HepG2 (cell line): ENCODE measurements at regions not wholly inside any gene's neighbourhood (a gene's known extent, or its start where the extent isn't known, plus 50 kb on each side); places are given as distances from the start of the nearest gene placed in this dataset.

Experiments
- ATAC-seq: fragments of 200-7000 bp; cut with Tn5 transposase; 3 replicates; pipeline ENCODE4 v1.9.1; 2020; ENCODE audit warnings: mild to moderate bottlenecking, moderate library complexity
- BruUV-seq: library from RNA; stranded (reverse); fragments of 400-500 nt; replicated peaks from 2 replicates; lab custom pipeline; 2021; lab: Mats Ljungman, UMichigan
- CTCF ChIA-PET: fragments of 300-600 bp; formaldehyde crosslinking; extraction: SDS; loops from one replicate; lab custom pipeline; 2021; ENCODE audit warnings: low total read pairs, inconsistent platforms, low intra/inter-chr PET ratio; lab: Yijun Ruan, JAX
- POLR2A ChIA-PET: fragments of 350-600 bp; sonication (Branson Sonifier 250); formaldehyde crosslinking; loops from one replicate; lab custom pipeline; 2020; ENCODE audit warnings: antibody characterized with exemption, inconsistent platforms; lab: Yijun Ruan, JAX
- DNase-seq: peaks from one replicate; pipeline ENCODE4 v3.0.0-alpha.2; 2015; ENCODE audit warnings: low spot score
- FAIRE-seq: peaks from 3 replicates; lab custom pipeline; 2011; peaks lifted over from hg19 to GRCh38; lab: Jason Lieb, UNC
- H2AFZ ChIP-seq: one replicate; pipeline ENCODE4 v1.6.1; 2011; ENCODE audit warnings: low read length, inconsistent platforms
- H3K27ac ChIP-seq: fragments of 300-600 bp; 3 replicates; pipeline ENCODE4 v1.8.0; 2011; ENCODE audit warnings: mixed run types, mild to moderate bottlenecking, mixed read lengths, low read length, inconsistent platforms; ENCODE audit not compliant: insufficient read depth; ENCODE audit errors: extremely low read length
- H3K27me3 ChIP-seq, 2 experiments: fragments of 200-600 bp in 1 of 2; 2 replicates in 1 of 2; 3 replicates in 1 of 2; pipeline versions ENCODE4 v1.6.0 to v1.8.0; 2011; ENCODE audit warnings: low read length in 2 of 2, mild to moderate bottlenecking in 2 of 2, moderate library complexity in 2 of 2, inconsistent platforms in 1 of 2; ENCODE audit not compliant: insufficient read depth in 2 of 2, control insufficient read depth in 1 of 2
- H3K36me3 ChIP-seq, 2 experiments: fragments of 200-600 bp in 1 of 2; replicated peaks in 1 of 2; 2 replicates in 1 of 2; 3 replicates in 1 of 2; pipeline versions ENCODE4 v1.5.1 to v1.8.0; 2011; ENCODE audit warnings: low read length in 2 of 2, inconsistent platforms in 1 of 2; ENCODE audit not compliant: insufficient read depth in 2 of 2, control insufficient read depth in 1 of 2
- H3K4me1 ChIP-seq: 2 replicates; pipeline ENCODE4 v1.5.1; 2012; ENCODE audit warnings: low read length, inconsistent platforms; ENCODE audit not compliant: insufficient read depth
- H3K4me2 ChIP-seq: 2 replicates; pipeline ENCODE4 v1.6.0; 2011; ENCODE audit warnings: low read depth, low read length, inconsistent platforms
- H3K4me3 ChIP-seq, 3 experiments: fragments of 200-600 bp in 1 of 3; sonication (generic), shearing (Covaris generic) in 1 of 3; replicated peaks in 1 of 3; 2 replicates each; pipeline ENCODE4 v1.5.1; 2011 to 2016; ENCODE audit warnings: low read length in 3 of 3, inconsistent platforms in 2 of 3, low read depth in 2 of 3, mild to moderate bottlenecking in 2 of 3, control low read depth in 1 of 3, mixed read lengths in 1 of 3; ENCODE audit not compliant: insufficient read depth in 1 of 3
- H3K79me2 ChIP-seq: one replicate; pipeline ENCODE4 v1.6.1; 2011; ENCODE audit warnings: low read length, inconsistent platforms; ENCODE audit not compliant: insufficient read depth
- H3K9ac ChIP-seq: 2 replicates; pipeline ENCODE4 v1.6.0; 2011; ENCODE audit warnings: mild to moderate bottlenecking, low read depth, low read length, inconsistent platforms; ENCODE audit not compliant: insufficient read depth
- H3K9me3 ChIP-seq: 2 replicates; pipeline ENCODE4 v1.5.1; 2012; ENCODE audit warnings: mild to moderate bottlenecking, low read length
- H4K20me1 ChIP-seq: 2 replicates; pipeline ENCODE4 v1.6.0; 2011; ENCODE audit warnings: inconsistent platforms, mild to moderate bottlenecking, low read length, moderate library complexity; ENCODE audit not compliant: insufficient read depth
- ATAD3A ChIP-seq: sonication (generic); formaldehyde crosslinking; IDR thresholded peaks from 2 replicates; pipeline ENCODE4 v1.4.0; 2020; ENCODE audit warnings: missing genetic modification reagents
- ETV6 ChIP-seq: sonication (generic); formaldehyde crosslinking; conservative IDR thresholded peaks from 2 replicates; pipeline ENCODE4 v1.4.0; 2020; ENCODE audit warnings: missing genetic modification reagents
- GATAD1 ChIP-seq: IDR thresholded peaks from 2 replicates; pipeline ENCODE4 v1.6.1; 2016; ENCODE audit warnings: missing genetic modification reagents, missing compliant biosample characterization
- NCOA2 ChIP-seq: sonication (generic); formaldehyde crosslinking; IDR thresholded peaks from 2 replicates; pipeline ENCODE4 v1.8.0; 2022; ENCODE audit warnings: inconsistent platforms
- PRDM4 ChIP-seq: sonication (generic); formaldehyde crosslinking; IDR thresholded peaks from 2 replicates; pipeline ENCODE4 v1.9.0; 2021; ENCODE audit warnings: missing genetic modification reagents, borderline replicate concordance
- RAD51 ChIP-seq: fragments of 450-650 bp; IDR thresholded peaks from 2 replicates; pipeline ENCODE4 v1.6.1; 2016; ENCODE audit warnings: borderline replicate concordance
- RBFOX2 ChIP-seq: fragments of 200-400 bp; formaldehyde crosslinking; IDR thresholded peaks from 2 replicates; pipeline ENCODE4 v1.6.1; 2017; ENCODE audit warnings: low read depth, mild to moderate bottlenecking, low read length
- SIX1 ChIP-seq: sonication (generic); formaldehyde crosslinking; IDR thresholded peaks from 2 replicates; pipeline ENCODE4 v1.4.0; 2020; ENCODE audit warnings: missing genetic modification reagents, borderline replicate concordance
- TEAD3 ChIP-seq: optimal IDR thresholded peaks from 2 replicates; pipeline ENCODE3; 2016; ENCODE audit warnings: borderline replicate concordance
- TOPORS ChIP-seq: sonication (generic); formaldehyde crosslinking; IDR thresholded peaks from 2 replicates; pipeline ENCODE4 v1.8.0; 2023; ENCODE audit warnings: mild to moderate bottlenecking, missing genetic modification reagents
- WIZ ChIP-seq: sonication (generic); formaldehyde crosslinking; IDR thresholded peaks from 2 replicates; pipeline ENCODE4 v1.5.1; 2020; ENCODE audit warnings: mild to moderate bottlenecking, missing genetic modification reagents
- ZC3H4 ChIP-seq: sonication (generic); formaldehyde crosslinking; IDR thresholded peaks from 2 replicates; pipeline ENCODE4 v1.4.0; 2020; ENCODE audit warnings: missing genetic modification reagents, borderline replicate concordance
- ZFP36L1 ChIP-seq: sonication (generic); formaldehyde crosslinking; IDR thresholded peaks from 2 replicates; pipeline ENCODE4 v1.8.0; 2022; ENCODE audit warnings: mild to moderate bottlenecking, missing genetic modification reagents, moderate library complexity
- ZHX2 ChIP-seq, 2 experiments: sonication (generic) in 1 of 2; formaldehyde crosslinking in 1 of 2; IDR thresholded peaks; 2 replicates each; pipeline versions ENCODE4 v1.6.1 to v1.9.0; 2014 to 2022; ENCODE audit warnings: antibody characterized with exemption in 1 of 2, borderline replicate concordance in 1 of 2, inconsistent platforms in 1 of 2, low read depth in 1 of 2, missing genetic modification reagents in 1 of 2
- ZNF33B ChIP-seq: sonication (generic); formaldehyde crosslinking; IDR thresholded peaks from 2 replicates; pipeline ENCODE4 v1.5.1; 2020; ENCODE audit warnings: mild to moderate bottlenecking, missing genetic modification reagents
- ZNF44 ChIP-seq: sonication (generic); formaldehyde crosslinking; IDR thresholded peaks from 2 replicates; pipeline ENCODE4 v1.5.1; 2020; ENCODE audit warnings: mild to moderate bottlenecking, missing genetic modification reagents
- WGBS: methylation state at CpG from one replicate; pipeline ENCODE4 v1.1.6; 2017; ENCODE audit warnings: low lambda C conversion rate; 5-methylcytosine and 5-hydroxymethylcytosine counted together
- in situ Hi-C: cut with HindIII; loops from 2 replicates; pipeline ENCODE4 v1.10.0; 2017; ENCODE audit warnings: low pct_unique_long_range_greater_than_20kb; ENCODE audit not compliant: extremely low pct_ligation_motif_present
- intact Hi-C: fragments of 100-400 bp; cut with micrococcal nuclease; formaldehyde crosslinking; loops from one replicate; pipeline ENCODE4 v1.10.0; 2022; ENCODE audit not compliant: unreplicated experiment

GRCh38 chr6:91087908-91088307 is 501.0 kb upstream of the MAP3K7 start:
- Histone ChIP-seq H3K27me3 (no peaks in the 10 kb centered on the region), H3K9me3 (no peaks in the 10 kb centered on the region), H3K4me3 (no peak overlapping the region), H2AFZ (no peak overlapping the region), H4K20me1 (no peaks in the 10 kb centered on the region), H3K79me2 (no peaks in the 10 kb centered on the region), H3K36me3 (no peaks in the 10 kb centered on the region), H3K4me2 (no peak overlapping the region), H3K9ac (no peak overlapping the region), H3K4me1 (no peaks in the 10 kb centered on the region), H3K27ac (no peak overlapping the region)
- CTCF ChIA-PET: no interaction called here
- 3% methylated on average over 4 of the region's 4 CpGs for WGBS
- POLR2A ChIA-PET: no interaction called here
- FAIRE-seq: no peak
- no TSS peak for BruUV-seq
- in situ Hi-C loops: loop anchor here (25.0 kb wide), 1 partner anchor 1549 kb away; no protein-coding TSS in a partner anchor
- intact Hi-C loops: no loop called here
- no peak for ATAC-seq
- no peak for DNase-seq
- TF ChIP-seq ZNF33B (CRISPR knock-in tag): no peak
- TF ChIP-seq RBFOX2: no peak
- no peak for TF ChIP-seq ZFP36L1 (CRISPR knock-in tag)
- TF ChIP-seq ZNF44 (CRISPR knock-in tag): no peak
- TF ChIP-seq RAD51: no peak
- no peak for TF ChIP-seq NCOA2
- TF ChIP-seq TEAD3 (CRISPR knock-in tag): no peak
- no peak for TF ChIP-seq ETV6 (CRISPR knock-in tag)
- no peak for TF ChIP-seq ATAD3A (CRISPR knock-in tag)
- no peak for TF ChIP-seq PRDM4
- TF ChIP-seq ZC3H4 (CRISPR knock-in tag): no peak
- no peak for TF ChIP-seq ZHX2 (IDR thresholded peaks at IDR 0.05; ENCODE audit: low read depth)
- TF ChIP-seq ZHX2 (CRISPR knock-in tag; IDR thresholded peaks at IDR 0.05; ENCODE audit: borderline replicate concordance): no peak
- no peak for TF ChIP-seq SIX1 (CRISPR knock-in tag)
- TF ChIP-seq GATAD1 (CRISPR knock-in tag): no peak
- no peak for TF ChIP-seq WIZ (CRISPR knock-in tag)
- TF ChIP-seq TOPORS (CRISPR knock-in tag): no peak
